ENCODE measurements at regions not wholly inside any gene's neighbourhood (a gene's known extent, or its start where the extent isn't known, plus 50 kb on each side); places are given as distances from the start of the nearest gene placed in this dataset.

- TF ChIP-seq CTCF (conservative IDR thresholded peaks at IDR 0.05) (no peak), ZFX (IDR thresholded peaks at IDR 0.05) (no peak)
Measured at GRCh38 chr13:28553971-28554370, 59.0 kb upstream of the FLT1 start.
